Endometrium (tissue), 2 donors: ENCODE measurements at regions not wholly inside any gene's neighbourhood (a gene's known extent, or its start where the extent isn't known, plus 50 kb on each side); places are given as distances from the start of the nearest gene placed in this dataset.

Source experiments
- FAIRE-seq: peaks from 2 replicates; lab custom pipeline; 2012; peaks lifted over from hg19 to GRCh38; lab: Jason Lieb, UNC
- donor health status: control.
- donor health status: control.

DNA sequence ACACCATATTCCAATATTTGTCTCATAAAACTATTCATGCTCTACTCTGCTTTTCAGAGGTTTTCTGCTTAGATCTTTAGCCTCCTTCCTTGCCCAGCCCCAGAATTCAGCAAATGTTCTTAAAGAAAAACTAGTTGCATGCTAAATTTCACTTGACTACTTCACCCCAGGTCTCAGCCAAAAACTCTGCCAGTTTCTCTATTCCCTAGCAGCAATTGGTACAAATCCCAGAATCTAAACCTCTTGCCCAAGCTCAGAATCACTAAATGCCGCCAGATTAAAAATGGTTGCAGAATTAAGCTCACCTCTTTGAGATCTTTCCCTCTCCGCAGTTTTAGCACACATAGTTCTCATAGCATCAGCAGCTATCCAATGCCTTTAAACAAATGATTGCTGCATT lies 331.2 kb upstream of the SMARCA2 start:
- FAIRE-seq: no peak

DNA sequence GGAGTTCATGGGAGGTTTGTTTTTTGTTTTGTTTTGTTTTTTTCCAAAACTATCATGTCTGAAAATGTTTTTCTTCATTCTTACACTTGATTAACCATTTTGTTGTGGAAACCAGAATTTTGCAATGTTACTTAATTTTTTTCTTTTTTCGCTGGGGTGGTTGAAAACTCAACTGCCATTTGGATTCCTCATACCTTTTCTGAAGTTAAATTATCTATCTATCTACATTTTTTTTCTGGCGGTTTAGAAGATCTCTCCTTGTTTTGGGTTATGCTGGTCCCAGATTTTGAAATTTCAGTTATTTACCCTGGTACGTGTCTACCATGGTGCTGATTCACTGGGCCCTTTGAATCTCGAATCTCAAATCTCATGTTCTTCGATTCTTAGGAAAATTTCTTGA lies 316.2 kb upstream of the SMARCA2 start:
- no peak for FAIRE-seq

DNA sequence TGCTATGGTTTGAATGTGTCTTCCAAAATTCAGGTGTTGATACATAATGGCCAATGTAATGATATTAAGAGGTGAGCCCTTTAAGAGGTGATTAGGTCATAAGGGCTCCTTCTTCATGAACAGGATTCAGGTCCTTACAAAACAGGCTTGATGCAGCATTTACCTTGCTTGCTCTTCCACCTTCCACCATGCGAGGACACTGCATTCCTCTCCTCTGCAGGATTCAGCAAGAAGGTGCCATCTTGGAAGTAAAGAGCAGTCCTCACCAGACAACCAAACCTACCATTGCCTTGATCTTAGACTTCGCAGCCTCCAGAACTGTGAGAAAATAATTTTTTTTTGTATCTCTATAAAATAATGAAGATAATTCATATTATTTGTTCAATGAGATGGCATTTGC lies 314.0 kb upstream of the SMARCA2 start:
- no peak for FAIRE-seq

DNA sequence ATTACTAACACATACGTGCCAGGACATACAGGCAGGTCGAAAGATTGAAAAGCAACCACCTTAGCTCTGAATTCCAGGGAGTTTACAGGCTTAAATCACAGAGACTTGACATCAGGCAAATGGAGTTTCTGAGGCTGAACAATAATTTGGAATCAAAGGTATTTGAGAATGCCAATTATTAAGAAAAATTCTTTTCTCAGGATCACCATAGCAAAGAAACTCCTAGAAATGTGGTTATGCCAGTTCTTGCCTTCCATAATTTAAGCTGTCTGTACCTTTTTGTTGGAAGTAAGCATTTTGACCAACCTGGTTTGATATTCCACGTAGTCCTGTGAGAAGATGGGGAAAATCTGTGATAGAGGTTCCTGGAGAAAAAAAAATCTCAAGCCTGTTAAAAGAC lies 312.4 kb upstream of the SMARCA2 start:
- FAIRE-seq: no peak

DNA sequence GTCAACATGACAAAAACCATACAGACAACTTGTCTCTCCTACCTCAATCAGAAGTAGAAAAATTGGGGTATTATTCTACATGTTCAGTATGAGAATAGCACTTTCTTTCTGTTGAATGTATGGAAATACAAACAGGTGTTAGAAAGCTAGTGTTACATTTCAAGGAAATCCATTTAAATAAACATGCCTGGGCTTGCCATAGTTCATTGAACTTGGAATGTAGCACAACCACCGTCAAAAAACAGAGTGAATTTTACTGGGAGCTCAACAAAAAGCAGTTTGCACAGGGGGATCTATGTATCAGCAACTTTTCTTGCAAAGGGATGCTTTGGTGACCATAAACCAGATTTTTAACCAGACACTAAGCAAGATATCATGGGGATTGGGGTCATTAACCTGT lies 307.9 kb upstream of the SMARCA2 start:
- FAIRE-seq: no peak

DNA sequence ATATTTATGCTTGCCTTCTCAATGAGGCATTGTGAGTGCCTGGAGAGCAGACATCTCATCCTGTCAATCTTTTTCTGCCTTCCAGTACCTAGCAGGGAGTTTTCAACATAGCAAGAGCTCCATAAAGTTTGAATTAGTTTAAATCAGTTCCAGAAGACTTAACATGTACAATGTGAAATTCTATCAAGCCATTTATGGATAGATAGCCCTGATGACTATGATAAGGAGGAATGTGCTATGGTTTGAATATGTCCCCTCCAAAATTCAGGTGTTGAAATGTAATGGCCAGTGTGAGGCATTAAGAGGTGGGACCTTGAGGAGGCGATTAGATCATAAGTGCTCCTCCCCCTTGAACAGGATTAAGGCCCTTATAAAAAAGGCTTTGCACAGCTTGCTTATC lies 306.9 kb upstream of the SMARCA2 start:
- FAIRE-seq: no peak

DNA sequence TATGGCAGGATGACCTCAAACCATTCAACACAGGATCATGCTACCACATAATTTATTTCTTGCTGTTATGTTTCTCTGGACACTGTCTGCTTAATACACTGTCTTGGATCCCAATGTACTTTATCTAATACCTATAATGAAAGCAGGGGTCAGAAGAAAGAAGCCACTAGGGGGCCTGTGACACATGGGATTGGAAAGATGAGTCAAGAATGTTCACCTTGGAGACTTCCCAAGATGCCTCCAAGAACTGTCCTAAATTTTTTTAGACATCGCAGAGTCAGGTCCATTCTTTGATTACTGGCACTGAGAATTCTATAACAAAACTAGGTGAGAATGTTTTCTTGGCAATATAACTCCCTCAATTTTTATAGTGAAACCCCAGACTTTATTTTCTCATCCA lies 305.8 kb upstream of the SMARCA2 start:
- no peak for FAIRE-seq

DNA sequence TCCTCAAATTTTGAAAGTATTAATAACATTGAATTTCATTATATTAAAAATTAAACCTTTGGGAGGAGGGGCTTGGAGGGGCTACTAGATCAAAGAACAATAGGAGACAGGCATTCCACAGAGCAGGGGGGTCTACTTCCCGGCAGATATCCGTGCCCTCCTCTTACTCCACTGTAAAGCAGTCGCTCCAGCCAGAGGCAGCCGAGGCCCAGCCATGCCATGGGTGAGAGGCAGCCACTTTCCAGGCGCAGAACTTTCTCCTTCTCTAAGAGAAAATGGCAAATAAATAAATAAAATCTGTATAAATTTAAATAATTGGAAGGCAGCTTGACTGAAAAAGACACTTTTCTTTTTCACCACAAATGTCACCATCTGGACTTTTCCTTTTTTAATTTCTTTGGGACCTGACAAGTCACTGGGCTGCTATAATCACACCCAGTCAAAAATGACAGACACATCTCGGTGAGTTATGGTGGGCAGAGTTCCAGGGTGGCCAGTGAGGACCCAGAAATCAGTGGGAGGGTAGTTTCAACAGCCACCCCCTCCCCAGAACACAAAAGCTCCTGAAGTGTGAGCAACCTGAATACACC lies 302.2 kb upstream of the SMARCA2 start:
- FAIRE-seq: no peak

DNA sequence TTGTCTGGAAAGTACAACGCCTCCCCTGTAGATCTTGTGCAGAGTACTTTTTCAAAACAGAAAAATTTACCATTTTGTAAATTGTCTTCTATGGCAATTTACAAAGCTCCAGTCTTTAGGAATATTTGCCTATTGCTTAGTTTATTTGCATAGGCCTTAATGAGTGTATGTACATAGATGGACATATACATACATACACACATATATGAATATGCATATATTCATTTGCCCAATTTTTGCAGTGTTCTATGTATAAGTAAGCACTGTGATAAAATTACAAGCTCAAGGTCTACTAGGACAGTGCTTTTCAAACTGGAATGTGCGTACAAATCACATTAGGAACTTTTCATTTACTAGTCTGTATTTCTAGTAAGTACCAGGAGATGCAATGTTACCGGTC lies 301.3 kb upstream of the SMARCA2 start:
- no peak for FAIRE-seq

DNA sequence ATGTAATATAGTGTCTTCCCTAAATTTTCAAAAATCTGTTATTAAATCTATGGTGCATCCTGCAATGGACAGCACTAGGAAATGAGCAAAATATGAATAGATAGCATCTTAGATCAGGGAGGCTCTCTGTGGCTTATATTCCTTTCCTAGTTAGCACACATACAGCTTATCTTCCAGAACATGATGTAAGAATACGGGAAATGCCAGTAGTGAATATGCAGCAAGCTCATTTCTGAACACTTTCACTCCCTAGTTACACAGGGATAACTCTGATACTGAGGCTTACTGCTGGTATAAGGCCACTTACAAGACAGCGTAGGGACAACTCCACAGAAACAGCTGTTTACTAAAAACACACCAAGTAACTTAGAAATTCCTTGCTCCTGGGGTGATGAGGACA lies 297.3 kb upstream of the SMARCA2 start:
- no peak for FAIRE-seq

DNA sequence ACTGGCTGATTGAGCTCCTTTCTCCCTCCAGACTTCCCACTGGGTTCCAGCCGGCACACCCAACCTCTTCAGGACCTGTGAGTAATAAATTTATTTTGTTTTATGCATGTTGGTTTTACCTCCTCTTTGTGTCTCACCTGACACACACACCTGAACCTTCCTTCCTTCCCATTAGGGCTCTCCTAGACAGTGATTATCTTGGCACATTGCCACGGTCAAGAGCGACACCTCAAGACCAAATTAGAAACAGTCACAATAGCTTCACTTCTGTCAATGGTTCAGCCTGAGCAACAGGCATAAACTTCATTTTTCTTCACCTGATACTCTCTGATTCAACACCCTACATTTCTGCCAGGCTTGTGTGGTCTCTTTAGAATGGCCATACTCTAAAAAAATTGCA lies 296.3 kb upstream of the SMARCA2 start:
- no peak for FAIRE-seq

DNA sequence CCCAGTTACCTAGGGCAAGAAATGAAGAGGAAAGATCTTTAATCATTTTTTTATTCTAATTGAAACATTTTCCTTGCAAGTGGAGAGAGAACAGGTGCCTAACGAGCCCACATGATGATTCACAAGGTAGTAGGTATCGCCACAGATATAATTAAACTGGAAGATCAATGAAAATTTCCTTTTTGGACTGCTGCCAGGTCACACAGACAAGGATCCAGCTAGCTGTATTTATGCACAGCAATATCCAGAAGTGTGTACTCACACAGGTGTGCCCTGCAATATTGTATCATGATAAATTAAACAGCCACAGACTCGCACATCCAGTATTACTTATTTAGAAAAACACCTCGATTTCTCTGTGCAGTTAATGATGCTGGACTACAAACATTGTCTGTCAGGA lies 294.0 kb upstream of the SMARCA2 start:
- no peak for FAIRE-seq

DNA sequence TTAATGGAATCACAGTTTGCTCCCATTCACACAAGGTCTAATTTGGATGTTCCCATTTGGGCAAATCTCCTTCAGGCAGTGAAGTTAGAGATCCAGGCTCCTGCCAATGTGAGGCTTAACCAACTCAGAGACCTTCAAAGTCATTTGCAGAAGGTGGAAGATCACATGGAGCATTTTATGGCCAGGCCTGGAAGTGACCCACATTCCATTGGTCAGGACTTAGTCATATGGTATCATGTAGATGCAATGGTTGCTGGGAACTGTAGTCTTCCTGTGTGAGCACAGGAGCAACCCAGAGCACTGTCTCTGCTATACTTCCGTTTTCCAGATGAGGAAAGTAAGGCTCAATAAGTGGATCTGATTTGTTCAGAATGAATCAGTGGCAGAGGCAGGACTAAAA lies 292.7 kb upstream of the SMARCA2 start:
- FAIRE-seq: no peak

DNA sequence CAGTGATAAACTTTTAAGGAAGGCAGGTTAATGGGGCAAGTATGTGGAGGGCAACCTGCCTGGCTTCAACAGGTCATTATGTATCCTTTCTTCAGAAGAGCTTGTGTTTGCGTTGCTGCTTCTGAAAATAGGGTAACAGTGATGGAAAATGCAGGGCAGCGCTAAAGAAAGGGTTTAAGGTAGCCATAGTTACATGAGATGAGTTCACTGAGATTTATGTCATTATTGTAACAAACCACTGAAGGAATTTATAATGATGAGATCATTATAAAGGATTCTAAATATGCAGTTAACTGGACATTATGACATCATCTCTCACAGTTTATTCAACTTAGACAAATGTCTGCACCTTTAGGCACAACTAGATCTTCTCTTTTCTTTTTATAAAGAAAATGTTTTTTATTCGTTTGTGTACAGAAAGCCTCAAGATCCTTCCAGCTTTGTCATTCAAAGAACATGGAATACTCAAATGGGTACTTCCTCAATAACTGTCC lies 291.6 kb upstream of the SMARCA2 start:
- FAIRE-seq: no peak

DNA sequence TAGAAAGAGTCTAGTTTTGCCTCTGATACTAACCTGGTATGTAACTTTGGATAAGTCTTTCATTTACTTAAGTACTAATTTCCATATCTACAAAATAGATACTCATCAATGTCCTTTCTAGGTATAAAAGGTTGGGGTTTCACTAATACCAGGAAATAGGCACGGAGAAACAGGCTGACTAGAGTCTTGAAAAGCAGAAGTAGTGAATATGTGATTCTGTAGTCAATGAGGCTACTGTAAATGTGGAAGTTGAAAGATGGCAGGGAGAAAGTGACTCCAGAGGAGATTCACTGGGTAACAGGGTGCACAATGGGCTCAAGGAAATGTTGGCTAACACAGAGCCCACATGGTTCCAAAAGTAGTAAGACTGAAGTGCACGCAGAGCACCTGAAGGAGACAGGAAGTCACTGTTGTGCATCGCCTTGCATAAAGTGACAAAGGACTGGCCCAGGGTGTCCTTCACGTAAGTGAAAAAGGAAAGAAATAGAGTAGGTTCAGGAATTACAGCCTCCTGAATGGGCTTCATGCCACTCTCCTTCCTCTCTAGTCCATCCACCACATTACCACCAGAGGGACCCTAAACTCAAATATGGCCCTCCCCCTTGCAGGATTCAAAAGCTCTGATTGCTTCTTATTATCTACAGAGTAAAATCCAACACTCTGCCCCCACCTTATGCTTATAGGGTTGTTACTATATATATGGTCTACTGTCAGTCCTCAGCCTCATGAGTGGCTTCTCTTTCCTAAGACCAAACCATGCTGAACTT lies 288.0 kb upstream of the SMARCA2 start:
- FAIRE-seq: no peak

DNA sequence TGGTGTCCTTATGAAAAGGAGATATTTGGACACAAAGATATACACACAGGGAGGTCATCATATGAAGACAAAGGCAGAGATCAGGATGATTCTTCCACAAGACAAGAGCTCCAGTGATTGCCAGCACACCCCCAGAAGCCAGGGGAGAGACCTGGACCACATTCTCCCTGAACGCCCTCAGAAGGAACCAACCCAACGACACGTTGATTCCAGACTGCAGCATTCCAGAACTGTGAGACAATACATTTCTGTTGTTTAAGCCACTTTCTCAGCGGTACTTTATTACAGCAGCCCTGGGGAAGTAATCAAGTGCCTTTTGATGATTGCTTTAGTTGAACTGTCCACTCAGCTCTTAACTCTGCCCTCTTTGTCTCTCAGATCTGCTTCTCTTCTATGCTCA lies 285.5 kb upstream of the SMARCA2 start:
- FAIRE-seq: no peak

DNA sequence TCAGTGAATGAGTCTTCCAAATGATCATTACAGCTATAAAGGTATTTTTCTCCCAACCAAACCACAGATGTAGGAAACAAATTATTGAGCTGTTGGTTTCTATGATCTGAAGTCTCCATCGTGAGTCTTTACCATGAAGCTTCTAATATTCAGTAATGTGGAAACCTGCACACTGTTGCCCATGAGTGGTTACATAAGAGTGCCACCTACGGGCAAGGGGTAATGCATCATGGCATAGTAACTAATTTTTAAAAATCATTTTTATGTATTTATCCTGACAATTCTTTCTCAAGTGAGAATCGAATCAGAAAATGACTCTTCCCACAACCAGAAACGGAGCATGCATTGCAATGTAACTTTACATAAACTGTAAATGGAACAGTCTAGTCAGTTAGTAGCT lies 282.5 kb upstream of the SMARCA2 start:
- no peak for FAIRE-seq

DNA sequence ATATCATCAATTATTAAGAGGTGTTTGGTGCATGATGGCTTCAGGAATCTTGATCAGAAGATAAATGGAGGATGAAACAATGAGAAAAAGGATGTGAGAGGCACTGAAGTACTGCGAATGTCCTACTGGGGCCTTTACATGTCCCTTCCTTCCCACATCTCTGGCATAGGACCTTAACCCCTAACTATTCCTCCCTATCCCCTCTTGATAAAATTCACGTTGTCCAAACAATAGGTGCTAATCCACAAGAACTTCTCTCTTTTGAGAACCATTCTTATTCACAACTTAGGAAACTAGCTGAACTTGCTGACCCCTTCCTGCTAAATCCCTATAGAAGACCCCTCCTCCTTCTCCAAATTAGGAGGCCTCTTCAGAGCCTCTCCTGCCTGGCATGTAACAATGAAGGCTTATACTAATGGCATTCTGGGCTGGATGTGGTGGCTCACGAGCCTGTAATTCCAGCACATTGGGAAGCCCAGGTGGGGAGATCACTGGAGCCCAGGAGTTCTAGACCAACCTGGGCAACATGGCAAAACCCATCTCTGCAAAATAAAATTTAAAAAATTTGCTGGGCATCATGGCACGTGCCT lies 276.5 kb upstream of the SMARCA2 start:
- FAIRE-seq: no peak

DNA sequence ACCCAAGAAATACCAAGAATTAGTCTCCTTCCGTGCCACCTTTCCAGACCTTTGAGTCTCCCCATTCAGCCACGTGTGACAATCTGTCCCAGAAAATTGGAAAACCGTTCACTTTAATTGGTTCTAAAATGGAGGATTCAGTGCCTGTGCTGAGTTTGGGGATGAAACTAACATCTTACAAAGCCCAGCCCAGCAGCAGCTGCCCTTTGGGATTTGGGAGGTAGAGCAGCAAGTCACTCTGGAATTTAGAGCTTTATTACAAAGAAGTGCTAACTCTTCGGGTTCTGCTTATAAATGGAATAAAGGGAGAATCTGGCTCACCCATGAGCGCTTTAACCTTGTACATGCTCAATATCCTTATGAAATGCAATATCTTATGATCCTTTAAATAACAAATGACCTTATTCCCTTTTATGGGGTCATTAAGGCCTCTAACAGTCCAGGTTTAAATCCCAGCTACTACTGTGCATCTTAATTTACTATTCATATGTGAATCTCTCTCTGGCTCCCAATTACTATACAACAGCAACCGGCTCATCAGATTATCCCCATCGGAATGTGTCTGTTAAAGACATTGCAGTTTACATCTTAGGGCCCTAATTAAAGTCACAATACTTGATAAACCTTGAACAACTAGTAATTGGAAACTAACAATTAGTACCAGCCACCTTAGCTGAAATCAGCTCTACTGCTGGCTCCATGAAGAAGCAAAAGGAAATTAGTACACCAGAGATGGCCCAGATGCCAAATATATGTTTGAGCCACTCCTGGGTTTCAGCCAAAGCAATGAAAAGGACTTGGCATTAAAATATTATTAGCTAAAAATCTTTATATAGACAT lies 271.8 kb upstream of the SMARCA2 start:
- FAIRE-seq: no peak

DNA sequence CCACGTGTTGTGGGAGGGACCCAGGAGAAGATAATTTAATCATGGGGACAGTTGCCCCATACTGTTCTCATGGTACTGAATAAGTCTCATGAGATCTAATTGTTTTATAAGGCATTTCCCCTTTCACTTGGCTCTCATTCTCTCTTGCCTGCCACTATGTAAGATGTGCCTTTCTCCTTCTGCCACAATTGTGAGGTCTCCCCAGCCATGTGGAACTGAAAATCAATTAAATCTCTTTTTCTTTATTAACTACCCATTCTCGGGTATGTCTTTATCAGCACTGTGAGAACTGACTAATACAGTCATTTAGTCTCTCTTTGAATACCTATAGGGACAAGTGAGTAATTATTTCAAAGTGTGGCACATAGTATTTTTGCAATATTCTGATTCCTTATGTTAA lies 269.2 kb upstream of the SMARCA2 start:
- no peak for FAIRE-seq

DNA sequence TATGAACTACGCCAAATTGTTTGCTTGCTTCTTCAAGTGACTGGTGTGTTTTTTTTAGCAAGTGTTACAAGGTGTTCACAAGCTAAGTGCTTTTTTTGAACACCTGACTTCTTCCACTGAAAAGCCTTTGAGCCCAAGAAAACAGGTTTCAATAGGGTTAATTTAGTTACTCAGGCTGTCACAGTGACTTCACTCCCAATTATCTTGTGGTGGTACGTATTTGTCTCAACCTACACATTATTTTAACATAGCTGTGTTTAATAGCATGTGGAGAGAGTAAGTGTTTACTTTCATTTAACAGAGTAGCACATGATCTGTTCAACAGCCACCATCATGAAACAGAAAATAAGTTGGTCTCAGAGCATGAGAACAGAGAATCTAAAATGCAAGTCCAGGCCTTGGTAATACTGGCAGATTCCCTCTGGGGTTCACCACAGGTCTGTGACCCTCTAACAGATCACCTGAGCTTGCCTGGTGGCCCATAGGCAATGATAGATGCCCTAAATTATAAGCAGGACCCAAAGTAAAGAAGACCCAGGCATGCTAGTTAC lies 267.7 kb upstream of the SMARCA2 start:
- no peak for FAIRE-seq

DNA sequence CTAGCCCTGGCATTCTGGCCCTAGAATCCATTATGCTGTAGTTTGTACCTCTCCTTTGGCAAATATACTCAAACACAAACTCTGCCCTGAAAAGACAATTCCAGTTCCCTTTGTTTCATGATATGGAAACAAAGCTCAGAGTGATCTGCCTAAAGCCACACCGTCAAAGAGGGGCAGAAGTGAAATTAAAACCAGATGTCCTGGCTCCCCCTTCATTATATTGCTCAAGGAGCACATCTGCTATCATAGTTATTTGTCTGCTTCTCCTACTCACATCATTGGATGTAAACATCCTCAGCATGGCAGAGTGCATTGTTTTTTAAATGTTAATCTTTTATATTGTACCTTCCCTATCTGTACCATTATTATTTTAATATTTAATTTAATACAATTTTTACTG lies 266.7 kb upstream of the SMARCA2 start:
- FAIRE-seq: no peak

DNA sequence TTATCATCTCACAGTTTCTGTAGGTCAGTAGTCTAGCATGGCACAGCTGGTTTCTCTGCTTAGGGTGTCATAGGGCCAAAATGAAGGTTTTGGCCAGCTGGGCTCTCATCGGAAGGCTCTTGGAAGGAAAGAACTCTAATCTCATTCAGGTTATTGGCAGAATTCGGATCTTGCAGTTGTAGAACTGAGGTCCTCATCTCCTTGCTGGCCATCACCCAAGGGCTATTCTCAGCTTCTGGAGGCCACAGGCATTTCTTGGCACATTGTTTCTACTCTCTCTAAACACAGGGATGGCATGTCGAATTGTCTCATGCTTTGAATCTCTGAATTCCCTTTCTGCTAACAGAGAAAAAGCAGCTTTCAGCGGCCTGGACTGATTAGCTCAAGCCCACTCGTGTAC lies 258.0 kb upstream of the SMARCA2 start:
- no peak for FAIRE-seq
